A172 (cell line): ENCODE measurements at regions not wholly inside any gene's neighbourhood (a gene's known extent, or its start where the extent isn't known, plus 50 kb on each side); places are given as distances from the start of the nearest gene placed in this dataset.
A peak's percentile ranks its signal among the peaks of the same experiment; 100 is the strongest.

Source experiments
- DNase-seq: peaks from one replicate; pipeline ENCODE4 v3.0.0-alpha.2; 2015; ENCODE audit warnings: low spot score

GRCh38 chr6:82072121-82072521 is 175.4 kb downstream of the IBTK start:
- no peak for DNase-seq

DNA sequence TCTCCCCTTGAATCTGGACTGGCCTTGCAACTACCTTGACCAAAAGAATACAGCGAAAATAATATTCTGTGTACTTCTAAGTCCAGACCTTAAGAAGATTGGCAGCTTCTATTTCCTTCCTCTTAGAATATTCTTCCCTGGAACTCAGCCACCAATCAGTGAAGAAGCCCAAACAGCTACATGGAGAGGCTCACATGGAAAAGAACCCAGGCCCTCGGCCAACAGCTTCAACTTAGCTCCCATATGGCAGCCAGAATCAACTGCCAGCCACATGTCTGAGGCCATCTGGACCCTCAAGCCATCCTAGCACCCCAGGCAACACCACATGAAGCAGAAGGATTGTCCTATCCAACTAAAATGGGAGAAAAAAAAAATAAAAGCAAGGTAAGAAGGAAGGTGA is 178.8 kb downstream of the IBTK start:
- DNase-seq: no peak

DNA sequence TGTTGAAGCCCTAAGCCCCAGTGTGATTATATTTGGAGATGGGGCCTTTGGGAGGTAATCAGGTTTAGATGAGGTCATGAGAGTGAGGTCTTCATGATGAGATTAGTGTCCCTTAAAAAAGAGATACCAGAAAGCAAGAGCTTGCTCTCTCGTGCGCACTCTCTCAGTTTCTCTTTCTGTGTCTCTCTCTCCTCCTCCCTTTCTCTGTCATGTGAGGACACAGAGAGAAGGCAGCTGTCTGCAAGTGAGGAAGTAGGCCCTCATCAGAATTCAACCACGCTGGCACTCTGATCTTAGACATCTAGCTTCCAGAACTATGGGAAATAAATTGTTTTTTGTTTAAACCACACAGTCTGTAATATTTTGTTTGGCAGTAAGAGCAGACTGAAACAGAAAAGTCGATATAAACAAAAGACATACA is 180.5 kb downstream of the IBTK start:
- DNase-seq: no peak

GRCh38 chr6:82066196-82066595 is 181.3 kb downstream of the IBTK start:
- no peak for DNase-seq

- DNase-seq: no peak
Observed at GRCh38 chr6:82063574-82063973, 184.0 kb downstream of the IBTK start.

DNA sequence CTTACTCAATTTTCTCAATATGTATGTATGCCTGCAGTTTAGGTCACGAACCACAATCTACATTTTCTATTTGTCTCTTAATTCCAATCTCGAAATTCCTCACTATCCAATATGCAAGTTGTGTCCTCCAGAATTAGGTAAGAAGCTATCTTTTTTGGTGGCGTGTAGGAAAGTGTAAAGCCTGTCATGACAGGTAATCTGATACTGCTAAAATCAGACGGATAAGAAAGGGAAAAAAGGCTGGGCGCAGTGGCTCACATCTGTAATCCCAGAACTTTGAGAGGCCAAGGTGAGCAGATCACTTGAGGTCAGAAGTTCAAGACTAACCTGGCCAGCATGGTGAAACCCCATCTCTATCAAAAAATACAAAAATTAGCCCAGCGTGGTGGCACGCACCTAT is 185.3 kb downstream of the IBTK start:
- no peak for DNase-seq

DNA sequence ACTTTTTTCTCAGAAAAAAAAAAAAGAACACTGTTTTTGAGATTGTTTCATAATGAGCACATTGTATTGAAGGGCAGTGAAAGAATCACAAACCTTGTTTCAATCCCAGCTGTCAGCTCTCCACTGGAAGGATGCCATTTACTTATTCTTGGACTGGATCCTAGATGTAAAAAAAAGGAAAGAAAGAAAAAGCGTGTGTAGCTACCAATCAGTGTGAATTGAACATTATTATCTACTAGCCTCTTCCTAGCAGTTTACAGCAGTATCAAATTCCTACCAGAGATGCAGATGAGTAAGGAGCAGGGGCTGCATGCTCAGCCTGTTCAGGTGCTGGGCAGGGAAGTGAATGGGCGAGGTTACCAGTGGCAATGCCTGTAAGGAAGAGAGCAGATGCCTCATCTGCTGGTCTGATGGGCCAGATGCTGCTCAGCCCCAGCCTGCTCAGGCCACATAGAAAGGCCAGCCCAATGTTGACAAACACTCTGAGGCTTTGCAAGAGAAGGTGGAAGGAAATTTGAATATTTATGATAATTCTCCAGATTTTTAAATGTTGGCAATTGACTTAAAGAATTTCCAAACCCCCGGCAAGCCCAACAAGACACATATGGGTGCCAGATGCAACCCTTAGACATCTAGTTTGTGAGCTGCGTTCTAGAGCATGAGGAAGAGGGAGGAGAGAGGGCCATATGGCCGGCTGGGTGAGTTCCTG is 189.5 kb downstream of the IBTK start:
- DNase-seq: no peak

DNA sequence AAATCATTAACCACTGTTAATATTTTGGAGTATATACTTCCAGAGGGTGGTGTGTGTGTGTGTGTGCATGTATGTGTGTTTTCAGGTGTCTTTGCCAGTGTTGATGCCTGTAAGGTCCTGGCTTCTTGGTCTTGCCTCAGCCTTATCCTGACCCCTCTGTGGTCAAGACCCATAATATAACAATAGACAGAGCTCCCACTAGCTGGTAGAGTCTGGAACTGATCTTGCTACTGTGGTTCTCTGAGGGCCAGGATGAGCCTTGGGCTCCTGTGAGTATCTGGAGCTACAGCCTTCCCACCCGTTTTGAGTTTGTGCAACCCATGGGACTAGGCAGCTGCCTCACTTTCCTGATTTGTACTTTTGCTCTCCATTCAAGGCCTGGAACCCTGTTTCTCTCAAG is 191.0 kb downstream of the IBTK start:
- no peak for DNase-seq

DNA sequence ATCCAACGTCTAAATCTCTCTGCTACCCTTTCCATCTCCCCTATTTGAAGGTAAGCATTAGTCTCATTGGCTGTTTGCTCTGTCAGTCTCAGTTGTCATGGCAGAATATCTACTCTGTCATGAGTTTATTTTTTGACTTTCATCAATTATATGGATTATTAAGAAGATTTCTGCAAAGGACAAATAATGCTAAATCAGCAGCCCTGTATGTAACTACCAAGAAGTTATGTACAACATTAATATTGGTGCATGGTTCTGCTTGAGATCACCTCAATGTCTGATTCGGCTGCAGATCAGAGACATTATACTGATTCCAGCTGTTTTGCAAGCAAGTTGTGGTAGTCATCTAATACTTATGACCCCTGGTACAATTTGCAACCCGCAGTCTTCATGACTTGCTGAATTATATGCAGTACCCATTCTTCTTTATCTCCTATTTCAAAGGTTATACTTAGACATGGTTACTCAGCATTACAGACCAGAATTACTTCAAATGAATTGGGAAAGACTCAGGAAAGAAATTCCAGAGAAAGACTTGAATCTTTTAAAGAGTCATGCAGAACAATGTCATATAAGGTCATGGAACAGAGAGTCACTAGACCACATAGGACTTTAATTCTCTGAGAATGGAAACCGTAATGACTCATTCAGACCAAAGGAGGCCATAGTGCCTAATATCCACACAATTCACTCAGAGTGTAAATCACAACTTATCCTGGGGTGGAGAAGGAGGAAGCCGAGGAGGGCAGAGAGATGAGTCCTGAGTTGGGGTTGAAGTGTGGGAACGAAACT is 201.4 kb downstream of the IBTK start:
- DNase-seq: peak; percentile 78

- peak; percentile 33 for DNase-seq
Observed at GRCh38 chr6:82040405-82041221, 206.9 kb downstream of the IBTK start.

GRCh38 chr6:82038631-82039030 is 208.9 kb downstream of the IBTK start:
- no peak for DNase-seq

DNA sequence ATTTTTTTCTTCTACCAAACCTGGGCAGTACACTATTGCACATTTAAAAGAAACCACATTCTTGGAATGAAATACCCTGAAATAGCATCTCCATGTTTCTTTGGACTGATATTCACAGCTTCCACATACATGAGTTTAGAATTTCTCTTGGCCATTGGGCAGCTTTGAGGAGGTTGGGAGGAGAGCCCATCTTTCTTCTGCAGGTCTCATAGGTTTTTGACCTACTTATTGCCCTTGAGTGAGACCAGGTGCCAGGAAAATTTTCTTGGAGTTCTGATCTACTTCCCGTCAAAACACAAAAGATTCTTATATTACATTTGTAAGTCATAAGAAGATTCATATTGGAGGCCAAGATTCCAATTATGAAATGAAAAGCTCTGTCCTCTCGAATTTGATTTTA is 212.0 kb downstream of the IBTK start:
- DNase-seq: no peak

- no peak for DNase-seq
Observed at GRCh38 chr6:82033631-82034211, 213.8 kb downstream of the IBTK start.

GRCh38 chr6:82032444-82032843 is 215.1 kb downstream of the IBTK start:
- DNase-seq: no peak

GRCh38 chr6:82030761-82031503 is 216.6 kb downstream of the IBTK start:
- DNase-seq: no peak

- no peak for DNase-seq
Observed at GRCh38 chr6:82030301-82030700, 217.2 kb downstream of the IBTK start.

DNA sequence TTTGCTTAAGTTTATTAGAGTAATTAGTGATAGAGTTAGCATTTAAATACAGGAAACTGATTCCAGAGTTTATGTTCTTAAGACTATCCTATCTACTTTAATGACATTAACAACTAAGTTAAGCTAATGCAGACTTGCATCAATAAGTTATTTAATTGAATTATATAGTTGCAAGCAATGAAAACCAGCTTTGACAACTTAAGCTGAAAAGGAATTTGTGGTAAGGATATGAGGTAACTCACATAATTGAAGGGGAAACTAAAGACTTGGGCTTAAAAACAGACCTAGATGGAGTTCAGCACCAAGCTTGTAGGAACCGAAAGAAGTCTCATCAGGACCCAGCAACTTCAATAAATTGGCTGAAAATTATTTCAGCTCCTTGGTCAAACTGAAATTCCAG is 222.3 kb downstream of the IBTK start:
- no peak for DNase-seq

- peak; percentile 83 for DNase-seq
Observed at GRCh38 chr6:82022614-82023129, 224.9 kb downstream of the IBTK start.

- DNase-seq: no peak
Observed at GRCh38 chr6:82017773-82018172, 229.8 kb downstream of the IBTK start.

GRCh38 chr6:82017288-82017687 is 230.3 kb downstream of the IBTK start:
- peak; percentile 80 for DNase-seq

- DNase-seq: no peak
Observed at GRCh38 chr6:82015526-82015925, 232.0 kb downstream of the IBTK start.
